GM13977 (cell line): ENCODE measurements at regions not wholly inside any gene's neighbourhood (a gene's known extent, or its start where the extent isn't known, plus 50 kb on each side); places are given as distances from the start of the nearest gene placed in this dataset.

Experiments
- DNase-seq: peaks from one replicate; pipeline ENCODE4 v3.0.0; 2012; ENCODE audit warnings: low spot score
- in situ Hi-C: fragments of 300-500 bp; cut with MboI; formaldehyde crosslinking; loops from one replicate; pipeline ENCODE4 v1.12.0; 2022; ENCODE audit warnings: low sequenced_read_pairs, low pct_unique_long_range_greater_than_20kb, mixed read lengths, inconsistent platforms; ENCODE audit not compliant: unreplicated experiment
- TF ChIP-seq, protein P1 (sequence below): IDR thresholded peaks from 2 replicates; pipeline ENCODE4 v1.5.1; 2012; ENCODE audit warnings: mild to moderate bottlenecking, control low read depth; ENCODE audit not compliant: insufficient read depth; ENCODE audit errors: extremely low read depth, missing control alignments

DNA sequence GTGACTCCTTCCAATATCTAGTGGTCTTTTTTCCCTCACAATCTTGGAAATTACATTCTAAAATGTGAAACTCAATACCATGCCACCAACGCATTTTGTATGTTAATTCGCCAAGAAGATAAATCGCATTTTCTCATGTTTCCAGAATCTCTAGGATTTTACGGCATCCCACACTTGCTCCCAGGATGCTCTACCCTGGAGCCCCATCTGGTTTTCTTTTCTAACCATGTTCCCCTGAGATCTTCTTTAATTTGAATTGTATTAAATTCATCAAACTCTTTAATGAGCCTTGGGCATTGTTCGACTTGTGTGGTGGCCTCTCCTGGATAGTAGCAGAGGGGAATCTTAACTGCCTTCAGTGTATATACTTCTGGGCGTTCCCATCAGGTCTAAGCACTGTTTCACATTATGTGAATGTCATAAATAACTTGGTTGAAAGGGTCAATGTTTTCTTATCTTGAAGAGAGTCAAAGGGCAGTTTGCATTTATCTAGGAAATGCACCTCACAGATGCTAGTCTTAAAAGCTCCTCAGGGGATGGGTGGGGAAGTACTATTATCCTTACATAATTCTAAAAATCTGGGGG is 169.1 kb upstream of the MEOX2 start:
- in situ Hi-C loops, result no loop called here
- TF ChIP-seq, protein P1, sequence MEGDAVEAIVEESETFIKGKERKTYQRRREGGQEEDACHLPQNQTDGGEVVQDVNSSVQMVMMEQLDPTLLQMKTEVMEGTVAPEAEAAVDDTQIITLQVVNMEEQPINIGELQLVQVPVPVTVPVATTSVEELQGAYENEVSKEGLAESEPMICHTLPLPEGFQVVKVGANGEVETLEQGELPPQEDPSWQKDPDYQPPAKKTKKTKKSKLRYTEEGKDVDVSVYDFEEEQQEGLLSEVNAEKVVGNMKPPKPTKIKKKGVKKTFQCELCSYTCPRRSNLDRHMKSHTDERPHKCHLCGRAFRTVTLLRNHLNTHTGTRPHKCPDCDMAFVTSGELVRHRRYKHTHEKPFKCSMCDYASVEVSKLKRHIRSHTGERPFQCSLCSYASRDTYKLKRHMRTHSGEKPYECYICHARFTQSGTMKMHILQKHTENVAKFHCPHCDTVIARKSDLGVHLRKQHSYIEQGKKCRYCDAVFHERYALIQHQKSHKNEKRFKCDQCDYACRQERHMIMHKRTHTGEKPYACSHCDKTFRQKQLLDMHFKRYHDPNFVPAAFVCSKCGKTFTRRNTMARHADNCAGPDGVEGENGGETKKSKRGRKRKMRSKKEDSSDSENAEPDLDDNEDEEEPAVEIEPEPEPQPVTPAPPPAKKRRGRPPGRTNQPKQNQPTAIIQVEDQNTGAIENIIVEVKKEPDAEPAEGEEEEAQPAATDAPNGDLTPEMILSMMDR, result no peak
- DNase-seq, result no peak

DNA sequence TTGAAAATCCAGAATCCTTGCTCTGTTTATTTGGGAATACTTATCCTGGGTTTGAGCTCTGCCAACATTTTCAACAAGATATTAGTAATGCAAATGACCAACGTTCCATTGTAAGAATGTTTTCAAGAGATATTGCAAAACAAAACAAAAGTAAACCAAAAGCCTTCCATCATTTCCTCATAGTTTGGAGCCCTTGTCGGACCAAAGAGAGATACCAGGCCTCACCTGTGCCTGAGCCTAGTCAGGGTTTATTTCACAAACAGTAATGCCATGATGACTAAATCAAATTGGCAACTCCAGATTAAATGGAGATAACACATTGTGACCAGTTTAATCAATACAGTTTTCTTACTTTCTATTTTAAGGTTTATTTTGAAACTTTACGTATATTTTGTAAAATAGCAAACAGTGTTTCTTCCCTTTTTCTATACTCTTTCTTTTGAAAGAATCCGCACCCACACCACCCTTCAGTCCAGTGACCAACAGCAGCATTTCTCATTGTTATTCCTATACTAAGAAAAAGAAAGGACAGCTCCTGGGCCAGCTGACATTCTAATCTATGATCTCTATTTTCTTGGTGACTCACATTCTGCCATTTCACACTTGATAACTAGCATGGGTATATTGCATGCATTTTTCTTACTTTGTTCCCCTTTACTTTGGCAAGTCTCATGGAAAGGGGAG is 168.5 kb upstream of the MEOX2 start:
- no peak for DNase-seq
- in situ Hi-C loops, result no loop called here
- TF ChIP-seq, protein P1, result no peak

DNA sequence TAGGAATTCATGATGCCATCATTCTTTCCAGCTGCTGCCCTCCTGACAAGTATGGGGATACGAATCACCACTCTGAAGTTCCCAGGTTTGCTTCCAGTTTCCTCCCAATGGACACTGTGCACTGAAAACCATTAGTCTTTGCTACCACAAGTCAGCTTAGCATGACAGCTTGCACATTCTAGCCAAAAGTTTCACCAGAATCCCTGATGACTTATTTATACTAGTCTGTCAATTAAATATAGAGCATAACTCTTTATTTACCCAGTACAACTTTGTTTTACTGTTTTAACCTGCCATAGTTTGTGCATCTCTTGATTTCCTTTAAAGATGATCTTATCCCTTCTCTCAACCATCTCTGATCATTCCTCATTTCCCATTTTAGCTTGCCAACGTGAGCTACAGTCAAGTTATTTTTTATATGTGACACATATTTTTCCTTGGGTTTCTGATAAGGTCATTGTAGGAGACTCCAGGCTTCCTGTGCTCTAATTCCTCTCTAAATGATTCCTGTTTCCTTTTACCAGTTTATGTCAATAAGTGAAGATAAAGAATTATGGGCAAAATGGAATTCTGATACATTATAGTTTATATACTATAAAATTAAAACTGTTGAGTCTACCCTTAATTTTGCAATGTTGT is 167.5 kb upstream of the MEOX2 start:
- DNase-seq, result no peak
- in situ Hi-C loops, result no loop called here

DNA sequence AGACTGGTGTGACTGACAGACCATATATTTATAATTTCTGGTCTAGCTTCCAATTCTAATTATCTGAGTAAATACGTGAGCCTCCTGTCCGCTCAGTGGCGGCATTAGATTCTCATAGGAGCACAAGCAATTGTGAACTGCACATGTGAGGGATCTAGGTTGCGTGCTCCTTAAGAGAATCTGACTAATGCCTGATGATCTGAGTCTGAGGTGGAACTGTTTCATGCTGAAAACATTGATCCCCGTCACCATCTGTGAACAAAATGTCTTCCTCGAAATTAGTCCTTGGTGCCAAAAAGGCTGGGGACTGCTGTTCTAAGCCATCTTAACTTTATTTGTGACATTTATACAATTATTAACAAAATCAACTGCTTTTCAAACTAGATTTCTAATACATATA is 164.7 kb upstream of the MEOX2 start:
- in situ Hi-C loops, result no loop called here
- DNase-seq, result no peak
- TF ChIP-seq, protein P1, result no peak

More for the DNA sequence above, 167.5 kb upstream of the MEOX2 start:
- TF ChIP-seq, protein P1, result no peak

DNA sequence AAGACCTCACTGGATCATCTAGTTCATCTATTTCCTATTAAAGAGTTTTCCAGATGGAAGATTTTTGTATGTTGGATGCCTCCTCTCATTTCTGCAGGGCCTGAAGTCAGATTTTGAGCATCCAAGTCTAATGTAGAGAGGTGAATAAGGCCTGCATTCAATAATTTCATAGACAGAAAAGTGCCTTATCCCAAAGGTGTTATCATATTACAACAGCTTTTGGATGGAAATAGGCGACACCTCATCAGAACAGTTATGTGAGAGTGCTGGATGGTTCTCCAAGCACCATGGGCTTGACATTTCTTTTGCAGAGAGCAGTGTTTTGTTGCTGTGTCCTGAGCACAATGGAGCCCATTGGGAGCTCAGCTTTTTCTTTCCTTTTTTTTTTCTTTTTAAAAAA is 162.4 kb upstream of the MEOX2 start:
- DNase-seq, result no peak
- TF ChIP-seq, protein P1, result no peak
- in situ Hi-C loops, result no loop called here

DNA sequence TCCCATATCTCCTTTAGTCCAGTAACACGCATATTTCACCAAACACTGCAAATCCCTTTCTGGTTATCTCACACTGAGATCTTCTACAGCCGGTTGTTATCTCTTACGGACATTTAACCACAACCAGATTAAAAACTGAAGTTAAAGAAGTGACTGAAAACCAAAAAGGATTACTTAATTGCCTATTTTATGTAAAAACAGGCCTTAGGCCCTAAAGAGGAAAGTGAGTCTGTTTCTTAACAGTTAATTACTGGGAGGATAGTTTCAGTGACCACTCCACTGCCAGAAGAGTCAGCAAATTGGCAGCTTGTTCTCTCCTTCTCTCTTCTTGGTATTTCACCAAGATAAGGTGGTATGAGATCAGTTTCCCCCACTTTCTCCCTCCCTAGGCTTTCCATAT is 161.9 kb upstream of the MEOX2 start:
- no peak for DNase-seq
- TF ChIP-seq, protein P1, result no peak
- in situ Hi-C loops, result no loop called here
